ENCODE measurements at regions not wholly inside any gene's neighbourhood (a gene's known extent, or its start where the extent isn't known, plus 50 kb on each side); places are given as distances from the start of the nearest gene placed in this dataset.

DNA sequence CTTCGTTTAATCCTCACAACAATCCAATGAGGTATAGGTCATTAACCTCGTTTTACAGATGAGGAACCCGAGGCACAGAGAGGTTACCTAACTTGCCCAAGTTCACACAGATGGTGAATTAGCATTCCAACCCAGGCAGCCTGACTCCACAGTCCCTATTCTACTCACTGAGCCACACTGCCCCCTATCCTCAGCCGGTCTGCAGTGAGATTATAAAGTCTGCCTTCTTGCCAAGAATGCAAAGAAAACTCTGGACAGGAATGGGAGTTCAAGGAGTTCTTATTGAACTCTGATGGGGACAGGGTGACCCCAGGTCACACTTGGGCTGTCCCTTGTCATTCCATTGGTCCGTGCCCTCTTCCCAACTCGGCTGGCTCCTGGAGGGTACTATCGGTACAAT lies 94.0 kb upstream of the KCNK12 start:
- Mint-ChIP-seq H3K4me3 (ENCODE audit: unreplicated experiment) (no peak overlapping the region), H3K9me3 (ENCODE audit: low read depth) (no peaks in the 10 kb centered on the region), H3K4me1 (ENCODE audit: low read depth) (no peaks in the 10 kb centered on the region), H3K27me3 (ENCODE audit: low read depth) (peaks cover 3% of the 10 kb centered on the region), H3K27ac (ENCODE audit: unreplicated experiment) (no peak overlapping the region), H3K36me3 (ENCODE audit: low read depth) (no peaks in the 10 kb centered on the region)
- no peak for DNase-seq (ENCODE audit: low spot score)
- TF ChIP-seq, protein P1, sequence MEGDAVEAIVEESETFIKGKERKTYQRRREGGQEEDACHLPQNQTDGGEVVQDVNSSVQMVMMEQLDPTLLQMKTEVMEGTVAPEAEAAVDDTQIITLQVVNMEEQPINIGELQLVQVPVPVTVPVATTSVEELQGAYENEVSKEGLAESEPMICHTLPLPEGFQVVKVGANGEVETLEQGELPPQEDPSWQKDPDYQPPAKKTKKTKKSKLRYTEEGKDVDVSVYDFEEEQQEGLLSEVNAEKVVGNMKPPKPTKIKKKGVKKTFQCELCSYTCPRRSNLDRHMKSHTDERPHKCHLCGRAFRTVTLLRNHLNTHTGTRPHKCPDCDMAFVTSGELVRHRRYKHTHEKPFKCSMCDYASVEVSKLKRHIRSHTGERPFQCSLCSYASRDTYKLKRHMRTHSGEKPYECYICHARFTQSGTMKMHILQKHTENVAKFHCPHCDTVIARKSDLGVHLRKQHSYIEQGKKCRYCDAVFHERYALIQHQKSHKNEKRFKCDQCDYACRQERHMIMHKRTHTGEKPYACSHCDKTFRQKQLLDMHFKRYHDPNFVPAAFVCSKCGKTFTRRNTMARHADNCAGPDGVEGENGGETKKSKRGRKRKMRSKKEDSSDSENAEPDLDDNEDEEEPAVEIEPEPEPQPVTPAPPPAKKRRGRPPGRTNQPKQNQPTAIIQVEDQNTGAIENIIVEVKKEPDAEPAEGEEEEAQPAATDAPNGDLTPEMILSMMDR (IDR thresholded peaks at IDR 0.05), result no peak

DNA sequence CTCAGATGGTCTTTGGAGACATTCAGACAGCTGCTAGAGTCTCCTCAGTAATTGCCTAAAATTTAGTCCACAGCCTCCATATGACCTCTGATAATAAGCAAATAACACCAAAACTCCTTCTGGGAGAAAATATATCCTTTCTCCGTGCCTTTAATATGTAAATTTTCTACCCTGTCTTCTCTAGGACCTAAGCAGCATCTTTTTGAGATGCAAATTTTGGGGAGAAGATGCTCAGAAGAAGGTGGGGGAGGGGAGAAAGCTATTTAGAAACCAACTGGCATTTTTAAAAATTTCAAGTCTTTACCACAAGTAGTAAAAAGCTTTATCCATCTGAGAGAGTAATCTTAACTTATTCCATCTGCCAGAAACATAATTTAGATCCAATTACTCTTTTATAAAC lies 91.8 kb upstream of the KCNK12 start:
- Mint-ChIP-seq H3K9me3 (ENCODE audit: low read depth) (no peaks in the 10 kb centered on the region), H3K4me3 (ENCODE audit: unreplicated experiment) (no peak overlapping the region), H3K27ac (ENCODE audit: unreplicated experiment) (no peak overlapping the region), H3K4me1 (ENCODE audit: low read depth) (no peaks in the 10 kb centered on the region), H3K36me3 (ENCODE audit: low read depth) (no peaks in the 10 kb centered on the region), H3K27me3 (ENCODE audit: low read depth) (peaks cover 6% of the 10 kb centered on the region)
- DNase-seq (ENCODE audit: low spot score), result no peak
- TF ChIP-seq, protein P1 (IDR thresholded peaks at IDR 0.05), result no peak

DNA sequence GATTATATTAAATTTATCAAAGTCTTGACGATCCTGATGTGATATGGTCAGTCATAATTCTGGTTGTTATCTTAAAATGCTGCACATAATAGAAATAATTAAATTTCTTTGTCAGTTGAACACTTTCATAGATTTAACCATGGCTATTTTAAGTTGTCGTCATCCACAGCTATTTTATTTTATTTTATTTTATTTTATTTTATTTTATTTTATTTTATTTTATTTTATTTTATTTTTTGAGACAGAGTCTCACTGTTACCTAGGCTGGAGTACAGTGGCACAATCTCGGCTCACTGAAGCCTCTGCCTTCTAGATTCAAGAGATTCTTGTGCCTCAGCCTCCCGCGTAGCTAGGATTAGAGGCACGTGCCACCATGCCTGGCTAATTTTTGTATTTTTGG lies 90.5 kb upstream of the KCNK12 start:
- Mint-ChIP-seq H3K9me3 (ENCODE audit: low read depth) (no peaks in the 10 kb centered on the region), H3K4me3 (ENCODE audit: unreplicated experiment) (no peak overlapping the region), H3K4me1 (ENCODE audit: low read depth) (no peaks in the 10 kb centered on the region), H3K27ac (ENCODE audit: unreplicated experiment) (no peak overlapping the region), H3K36me3 (ENCODE audit: low read depth) (no peaks in the 10 kb centered on the region), H3K27me3 (ENCODE audit: low read depth) (peaks cover 6% of the 10 kb centered on the region)
- no peak for DNase-seq (ENCODE audit: low spot score)
- TF ChIP-seq, protein P1 (IDR thresholded peaks at IDR 0.05), result no peak

DNA sequence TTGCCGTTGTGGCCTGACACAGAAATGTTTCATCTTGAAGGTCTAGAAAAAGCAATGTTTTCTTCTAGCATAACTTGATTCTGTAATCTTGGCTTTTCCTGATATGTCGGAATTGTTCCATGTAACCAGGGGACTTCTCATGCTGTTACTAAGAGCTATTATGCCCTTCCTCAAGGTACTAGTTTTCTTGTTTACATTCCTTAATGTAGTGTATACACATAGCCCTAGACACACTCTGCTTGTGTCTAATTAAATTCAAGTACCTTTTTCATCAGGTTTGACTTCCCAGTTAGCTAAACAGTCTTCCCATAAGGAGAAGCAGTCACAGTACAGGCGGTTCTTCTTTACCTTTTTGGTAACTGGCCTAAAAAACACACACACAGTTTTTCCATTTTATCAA lies 89.4 kb upstream of the KCNK12 start:
- Mint-ChIP-seq H3K4me1 (ENCODE audit: low read depth) (no peaks in the 10 kb centered on the region), H3K4me3 (ENCODE audit: unreplicated experiment) (no peak overlapping the region), H3K27me3 (ENCODE audit: low read depth) (peaks cover 6% of the 10 kb centered on the region), H3K27ac (ENCODE audit: unreplicated experiment) (no peak overlapping the region), H3K36me3 (ENCODE audit: low read depth) (no peaks in the 10 kb centered on the region), H3K9me3 (ENCODE audit: low read depth) (no peaks in the 10 kb centered on the region)
- TF ChIP-seq, protein P1 (IDR thresholded peaks at IDR 0.05), result no peak
- DNase-seq (ENCODE audit: low spot score), result no peak

DNA sequence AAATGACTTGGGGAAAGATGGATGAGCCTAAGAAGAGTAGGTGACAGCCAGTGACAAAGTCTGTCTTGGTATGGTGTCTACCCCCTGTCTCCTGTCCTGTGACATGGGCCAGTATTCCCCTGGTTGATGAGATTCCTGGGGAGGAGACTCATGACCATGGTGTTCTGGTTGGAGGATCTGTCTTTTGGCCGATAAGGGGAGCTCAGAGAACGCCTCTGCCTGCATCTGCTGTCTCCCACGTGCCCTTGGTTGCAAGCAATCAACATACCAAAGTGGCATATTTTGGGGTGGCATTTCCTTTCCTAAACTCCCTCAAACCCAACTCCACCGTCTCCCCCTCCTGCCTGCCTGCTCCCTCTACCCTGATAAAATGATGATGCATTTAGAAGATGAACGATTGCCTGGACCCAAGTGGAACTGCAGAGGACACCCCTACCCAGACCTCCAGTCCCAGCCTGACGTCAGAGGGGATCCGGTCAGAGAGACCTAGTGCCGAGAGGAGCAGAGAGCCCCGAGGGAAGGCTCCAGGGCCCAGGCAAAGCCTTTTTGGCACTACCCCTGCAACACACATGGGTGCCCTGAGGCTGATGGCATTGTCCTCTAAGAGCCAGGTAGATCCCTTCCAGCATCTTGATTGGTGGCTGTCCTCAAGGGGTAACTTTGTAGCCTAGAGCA lies 88.0 kb upstream of the KCNK12 start:
- peaks cover 6% of the 10 kb centered on the region for H3K27me3 Mint-ChIP-seq (ENCODE audit: low read depth)
- no peaks in the 10 kb centered on the region for H3K36me3 Mint-ChIP-seq (ENCODE audit: low read depth)
- H3K9me3 Mint-ChIP-seq (ENCODE audit: low read depth), result no peaks in the 10 kb centered on the region
- no peaks in the 10 kb centered on the region for H3K4me1 Mint-ChIP-seq (ENCODE audit: low read depth)
- H3K27ac Mint-ChIP-seq (ENCODE audit: unreplicated experiment), result no peak overlapping the region
- DNase-seq (ENCODE audit: low spot score), result no peak
- no peak overlapping the region for H3K4me3 Mint-ChIP-seq (ENCODE audit: unreplicated experiment)
- TF ChIP-seq, protein P1 (IDR thresholded peaks at IDR 0.05), result no peak

Data from chondrocyte (in vitro differentiated cells).